GM21515 (cell line): ENCODE measurements at regions not wholly inside any gene's neighbourhood (a gene's known extent, or its start where the extent isn't known, plus 50 kb on each side); places are given as distances from the start of the nearest gene placed in this dataset.
"Not testable (repeated sequence)": the region's sequence is repeated elsewhere in the genome, so short reads cannot be mapped to it uniquely, and the experiment has no call there.

Experiments used
- ATAC-seq: cut with Tn5 transposase; IDR thresholded peaks from one replicate; pipeline ENCODE4 v1.9.1; 2021; ENCODE audit not compliant: unreplicated experiment

DNA sequence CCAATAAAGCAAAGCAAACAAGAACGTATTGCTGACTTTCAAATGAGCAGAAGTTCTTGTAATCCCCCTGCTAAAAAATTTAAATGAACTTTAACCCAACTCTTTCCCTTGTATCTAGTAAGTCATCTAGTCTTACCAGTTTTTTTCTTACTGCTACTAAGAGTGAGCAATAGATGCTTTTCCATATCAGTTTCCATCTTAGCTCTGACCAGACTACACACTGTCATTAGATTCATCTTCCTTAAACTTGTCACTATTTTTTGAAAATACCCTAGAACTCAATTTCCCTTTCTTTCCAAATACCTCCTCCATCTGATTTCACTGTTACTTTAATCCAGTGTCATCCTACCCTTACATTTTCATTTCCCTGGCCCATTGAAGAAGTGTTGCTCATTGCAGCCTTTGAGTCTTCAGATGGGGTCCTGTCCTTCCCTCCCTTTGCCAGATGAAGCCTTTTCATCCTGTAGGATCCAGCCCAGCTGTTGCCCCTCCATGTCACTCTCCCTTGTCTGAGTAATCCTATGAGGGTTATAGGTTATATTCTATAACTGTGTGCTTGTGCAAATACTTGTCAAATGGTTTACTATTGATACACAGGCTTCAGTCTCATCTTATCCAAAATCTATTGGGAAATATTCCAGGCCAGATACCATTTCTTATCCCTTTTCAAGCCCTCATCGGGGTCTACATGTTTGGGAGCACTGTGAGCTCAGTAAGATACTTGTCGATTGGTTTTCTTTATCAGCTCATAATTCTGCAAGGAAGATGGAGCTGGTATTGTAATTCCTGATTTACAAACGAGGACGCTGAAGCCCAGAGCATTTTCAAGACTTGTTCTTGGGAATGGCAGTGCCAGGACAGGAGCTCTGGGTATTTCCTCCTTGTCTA lies 51.5 kb upstream of the ITGB1 start:
- ATAC-seq = no peak

DNA sequence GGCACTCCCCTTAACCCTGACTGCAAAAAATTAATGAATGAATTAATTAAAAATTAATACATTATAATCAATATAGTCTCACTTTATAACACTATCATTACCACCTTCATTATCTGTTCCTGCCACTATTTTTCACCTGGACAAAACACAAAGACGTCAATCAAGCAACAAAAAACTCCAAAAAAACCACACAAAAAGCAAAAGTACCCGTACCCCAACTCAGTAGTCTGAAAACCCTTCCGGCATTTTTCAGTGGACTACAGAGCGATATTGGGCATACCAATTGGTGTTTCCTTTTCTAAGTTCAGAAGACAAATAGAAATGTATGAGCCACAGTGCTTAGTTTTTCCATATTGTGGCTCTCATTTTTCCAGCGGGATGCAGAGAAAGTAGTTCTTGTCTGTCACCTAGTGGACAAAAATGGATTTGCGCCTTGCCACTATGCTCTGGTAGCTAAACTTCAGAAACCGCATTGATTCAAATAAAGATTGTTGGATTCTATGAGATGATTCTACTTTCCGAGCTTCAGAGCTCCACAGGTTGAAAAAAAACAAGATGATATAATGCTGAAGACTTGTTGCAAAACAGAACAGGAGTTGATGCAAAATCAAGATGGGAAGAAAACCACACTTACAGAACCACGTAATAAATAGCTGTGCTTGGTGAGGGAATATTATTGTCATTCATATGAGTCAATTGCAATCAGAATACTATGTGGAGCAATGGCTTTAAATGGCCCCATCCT lies 50.6 kb upstream of the ITGB1 start:
- peak; percentile 72 for ATAC-seq

DNA sequence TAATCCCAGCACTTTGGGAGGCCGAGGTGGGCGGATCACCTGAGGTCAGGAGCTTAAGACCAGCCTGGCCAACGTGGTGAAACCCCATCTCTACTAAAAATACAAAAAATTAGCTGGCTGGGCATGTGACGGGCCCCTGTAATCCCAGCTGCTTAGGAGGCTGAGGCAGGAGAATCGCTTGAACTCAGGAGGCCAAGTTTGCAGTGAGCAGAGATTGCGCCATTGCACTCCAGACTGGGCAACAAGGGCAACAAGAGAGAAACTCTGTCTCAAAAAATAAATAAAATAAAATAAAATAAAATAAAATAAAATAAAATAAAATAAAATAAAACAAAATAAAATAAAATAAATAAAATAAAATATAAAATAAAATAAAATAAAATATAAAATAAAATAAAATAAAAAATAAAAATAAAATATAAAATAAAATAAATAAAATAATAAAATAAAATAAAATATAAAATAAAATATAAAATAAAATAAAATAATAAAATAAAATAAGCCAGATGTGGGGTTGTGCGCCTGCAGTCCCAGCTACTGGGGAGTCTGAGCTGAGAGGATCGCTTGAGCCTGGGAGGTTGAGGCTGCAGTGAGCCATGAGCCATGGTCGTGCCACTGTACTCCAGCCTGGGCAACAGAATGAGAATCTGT lies 49.8 kb upstream of the ITGB1 start:
- not testable (repeated sequence) for ATAC-seq
